GM18498 (cell line): ENCODE measurements at regions not wholly inside any gene's neighbourhood (a gene's known extent, or its start where the extent isn't known, plus 50 kb on each side); places are given as distances from the start of the nearest gene placed in this dataset.
"Not testable (repeated sequence)": the region's sequence is repeated elsewhere in the genome, so short reads cannot be mapped to it uniquely, and the experiment has no call there.

Experiments
- ATAC-seq: cut with Tn5 transposase; IDR thresholded peaks from one replicate; pipeline ENCODE4 v1.9.1; 2021; ENCODE audit warnings: mild to moderate bottlenecking, moderate library complexity; ENCODE audit not compliant: unreplicated experiment

GRCh38 chr4:131366714-131367113, 1782.4 kb upstream of the PCDH10 start:
- ATAC-seq: no peak

- ATAC-seq: no peak
Observed at GRCh38 chr4:131367441-131367840, 1781.7 kb upstream of the PCDH10 start.

- no peak for ATAC-seq
Observed at GRCh38 chr4:131370846-131371245, 1778.2 kb upstream of the PCDH10 start.

- ATAC-seq: no peak
Observed at GRCh38 chr4:131381055-131381454, 1768.0 kb upstream of the PCDH10 start.

GRCh38 chr4:131382839-131383238, 1766.3 kb upstream of the PCDH10 start:
- ATAC-seq: no peak

GRCh38 chr4:131388277-131388676, 1760.8 kb upstream of the PCDH10 start:
- no peak for ATAC-seq

GRCh38 chr4:131408102-131408501, 1741.0 kb upstream of the PCDH10 start:
- ATAC-seq: no peak

- no peak for ATAC-seq
Observed at GRCh38 chr4:131411393-131411792, 1737.7 kb upstream of the PCDH10 start.

GRCh38 chr4:131419147-131419546, 1729.9 kb upstream of the PCDH10 start:
- no peak for ATAC-seq

GRCh38 chr4:131426023-131426758, 1722.9 kb upstream of the PCDH10 start:
- ATAC-seq: no peak

- no peak for ATAC-seq
Observed at GRCh38 chr4:131427000-131427399, 1722.1 kb upstream of the PCDH10 start.

GRCh38 chr4:131430302-131430701, 1718.8 kb upstream of the PCDH10 start:
- no peak for ATAC-seq

- no peak for ATAC-seq
Observed at GRCh38 chr4:131441004-131441688, 1707.9 kb upstream of the PCDH10 start.

GRCh38 chr4:131447883-131448282, 1701.2 kb upstream of the PCDH10 start:
- ATAC-seq: no peak

GRCh38 chr4:131450572-131451209, 1698.4 kb upstream of the PCDH10 start:
- ATAC-seq: no peak

- ATAC-seq: peak; percentile 78
Observed at GRCh38 chr4:131459430-131460101, 1689.5 kb upstream of the PCDH10 start.

- no peak for ATAC-seq
Observed at GRCh38 chr4:131470360-131470759, 1678.7 kb upstream of the PCDH10 start.

- no peak for ATAC-seq
Observed at GRCh38 chr4:131488772-131489171, 1660.3 kb upstream of the PCDH10 start.

GRCh38 chr4:131496211-131496610, 1652.9 kb upstream of the PCDH10 start:
- ATAC-seq: not testable (repeated sequence)

- ATAC-seq: no peak
Observed at GRCh38 chr4:131499141-131499873, 1649.8 kb upstream of the PCDH10 start.

GRCh38 chr4:131509521-131509920, 1639.6 kb upstream of the PCDH10 start:
- no peak for ATAC-seq
